Duodenal mucosa (tissue), 2 donors: ENCODE measurements at regions not wholly inside any gene's neighbourhood (a gene's known extent, or its start where the extent isn't known, plus 50 kb on each side); places are given as distances from the start of the nearest gene placed in this dataset.

Experiments used
- H3K27ac ChIP-seq: one replicate; pipeline ENCODE4 v1.7.0; 2013; ENCODE audit warnings: low read depth, low read length
- H3K27me3 ChIP-seq, 2 donors: one replicate each; pipeline ENCODE4 v1.7.0; 2013; ENCODE audit warnings: low read length in 2 of 2, control low read depth in 1 of 2; ENCODE audit not compliant: insufficient read depth in 2 of 2, control insufficient read depth in 1 of 2
- H3K36me3 ChIP-seq, 2 donors: one replicate each; pipeline ENCODE4 v1.7.0; 2013; ENCODE audit warnings: low read length in 2 of 2, control low read depth in 1 of 2; ENCODE audit not compliant: insufficient read depth in 2 of 2, control insufficient read depth in 1 of 2
- H3K4me1 ChIP-seq, 2 donors: one replicate each; pipeline ENCODE4 v1.7.0; 2013; ENCODE audit warnings: low read length in 2 of 2, control low read depth in 1 of 2; ENCODE audit not compliant: insufficient read depth in 2 of 2, control insufficient read depth in 1 of 2
- H3K4me3 ChIP-seq, 2 donors: one replicate each; pipeline ENCODE4 v1.7.0; 2013; ENCODE audit warnings: low read length in 2 of 2, low read depth in 1 of 2
- H3K9ac ChIP-seq, 2 donors: one replicate each; pipeline ENCODE4 v1.7.0; 2013; ENCODE audit warnings: low read length in 2 of 2, low read depth in 1 of 2
- H3K9me3 ChIP-seq, 2 donors: one replicate each; pipeline ENCODE4 v1.7.0; 2013; ENCODE audit warnings: low read length in 2 of 2, control low read depth in 1 of 2; ENCODE audit not compliant: control insufficient read depth in 1 of 2

- no peaks in the 10 kb centered on the region for H3K9me3 ChIP-seq
These were observed 654.6 kb upstream of the LMCD1 start for GRCh38 chr3:7847021-7847420.

GRCh38 chr3:7847521-7847920, 654.1 kb upstream of the LMCD1 start:
- Histone ChIP-seq H3K4me1 (no peaks in the 10 kb centered on the region), H3K27ac (no peak overlapping the region), H3K9ac (no peak overlapping the region), H3K36me3 (no peaks in the 10 kb centered on the region), H3K27me3 (no peaks in the 10 kb centered on the region), H3K9me3 (peaks cover 0 to 2% of the 10 kb centered on the region in 2 donors), H3K4me3 (no peak overlapping the region)

More at GRCh38 chr3:7847021-7847420, 654.6 kb upstream of the LMCD1 start:
- no peaks in the 10 kb centered on the region for H3K36me3 ChIP-seq
- no peaks in the 10 kb centered on the region for H3K27me3 ChIP-seq
- no peak overlapping the region for H3K27ac ChIP-seq
- H3K4me3 ChIP-seq, result no peak overlapping the region
- no peaks in the 10 kb centered on the region for H3K4me1 ChIP-seq
- no peak overlapping the region for H3K9ac ChIP-seq

- no peaks in the 10 kb centered on the region for H3K4me1 ChIP-seq
- H3K9ac ChIP-seq, result no peak overlapping the region
- H3K27ac ChIP-seq, result no peak overlapping the region
- H3K4me3 ChIP-seq, result no peak overlapping the region
- no peaks in the 10 kb centered on the region for H3K27me3 ChIP-seq
- no peaks in the 10 kb centered on the region for H3K36me3 ChIP-seq
- peaks cover 0 to 2% of the 10 kb centered on the region in 2 donors for H3K9me3 ChIP-seq
These were observed 647.4 kb upstream of the LMCD1 start for GRCh38 chr3:7854266-7854665.

- H3K27me3 ChIP-seq, result no peaks in the 10 kb centered on the region
- H3K4me3 ChIP-seq, result no peak overlapping the region
- H3K9me3 ChIP-seq, result peaks cover 0 to 2% of the 10 kb centered on the region in 2 donors
- no peaks in the 10 kb centered on the region for H3K4me1 ChIP-seq
- H3K36me3 ChIP-seq, result no peaks in the 10 kb centered on the region
- H3K9ac ChIP-seq, result no peak overlapping the region
- H3K27ac ChIP-seq, result no peak overlapping the region
These were observed 646.9 kb upstream of the LMCD1 start for GRCh38 chr3:7854721-7855120.

- Histone ChIP-seq H3K9ac (no peak overlapping the region), H3K4me1 (no peaks in the 10 kb centered on the region), H3K36me3 (no peaks in the 10 kb centered on the region), H3K9me3 (no peaks in the 10 kb centered on the region), H3K27ac (no peak overlapping the region), H3K4me3 (no peak overlapping the region), H3K27me3 (no peaks in the 10 kb centered on the region)
These were observed 636.0 kb upstream of the LMCD1 start for GRCh38 chr3:7865611-7866010.

- Histone ChIP-seq H3K36me3 (no peaks in the 10 kb centered on the region), H3K27ac (no peak overlapping the region), H3K9me3 (no peaks in the 10 kb centered on the region), H3K9ac (no peak overlapping the region), H3K4me3 (no peak overlapping the region), H3K27me3 (no peaks in the 10 kb centered on the region), H3K4me1 (no peaks in the 10 kb centered on the region)
These were observed 634.0 kb upstream of the LMCD1 start for GRCh38 chr3:7867587-7867986.

- no peak overlapping the region for H3K4me3 ChIP-seq
- H3K9me3 ChIP-seq, result no peaks in the 10 kb centered on the region
- no peak overlapping the region for H3K9ac ChIP-seq
- H3K27ac ChIP-seq, result no peak overlapping the region
- no peaks in the 10 kb centered on the region for H3K36me3 ChIP-seq
- H3K4me1 ChIP-seq, result no peaks in the 10 kb centered on the region
- no peaks in the 10 kb centered on the region for H3K27me3 ChIP-seq
These were observed 630.5 kb upstream of the LMCD1 start for GRCh38 chr3:7871003-7871560.

GRCh38 chr3:7874116-7874515, 627.5 kb upstream of the LMCD1 start:
- no peaks in the 10 kb centered on the region for H3K36me3 ChIP-seq
- no peak overlapping the region for H3K4me3 ChIP-seq
- no peaks in the 10 kb centered on the region for H3K27me3 ChIP-seq
- no peak overlapping the region for H3K9ac ChIP-seq
- H3K27ac ChIP-seq, result no peak overlapping the region
- no peaks in the 10 kb centered on the region for H3K9me3 ChIP-seq
- no peaks in the 10 kb centered on the region for H3K4me1 ChIP-seq

- Histone ChIP-seq H3K27me3 (no peaks in the 10 kb centered on the region), H3K27ac (no peak overlapping the region)
These were observed 625.7 kb upstream of the LMCD1 start for GRCh38 chr3:7875925-7876324.

GRCh38 chr3:7876741-7877297, 624.8 kb upstream of the LMCD1 start:
- Histone ChIP-seq H3K4me1 (no peaks in the 10 kb centered on the region), H3K36me3 (no peaks in the 10 kb centered on the region), H3K27ac (no peak overlapping the region), H3K9me3 (no peaks in the 10 kb centered on the region), H3K4me3 (no peak overlapping the region), H3K27me3 (no peaks in the 10 kb centered on the region), H3K9ac (no peak overlapping the region)

More at GRCh38 chr3:7875925-7876324, 625.7 kb upstream of the LMCD1 start:
- Histone ChIP-seq H3K4me1 (no peaks in the 10 kb centered on the region), H3K4me3 (no peak overlapping the region), H3K9me3 (no peaks in the 10 kb centered on the region), H3K36me3 (no peaks in the 10 kb centered on the region), H3K9ac (no peak overlapping the region)
